ENCODE measurements at regions not wholly inside any gene's neighbourhood (a gene's known extent, or its start where the extent isn't known, plus 50 kb on each side); places are given as distances from the start of the nearest gene placed in this dataset.
"Not testable (repeated sequence)": the region's sequence is repeated elsewhere in the genome, so short reads cannot be mapped to it uniquely, and the experiment has no call there.

DNA sequence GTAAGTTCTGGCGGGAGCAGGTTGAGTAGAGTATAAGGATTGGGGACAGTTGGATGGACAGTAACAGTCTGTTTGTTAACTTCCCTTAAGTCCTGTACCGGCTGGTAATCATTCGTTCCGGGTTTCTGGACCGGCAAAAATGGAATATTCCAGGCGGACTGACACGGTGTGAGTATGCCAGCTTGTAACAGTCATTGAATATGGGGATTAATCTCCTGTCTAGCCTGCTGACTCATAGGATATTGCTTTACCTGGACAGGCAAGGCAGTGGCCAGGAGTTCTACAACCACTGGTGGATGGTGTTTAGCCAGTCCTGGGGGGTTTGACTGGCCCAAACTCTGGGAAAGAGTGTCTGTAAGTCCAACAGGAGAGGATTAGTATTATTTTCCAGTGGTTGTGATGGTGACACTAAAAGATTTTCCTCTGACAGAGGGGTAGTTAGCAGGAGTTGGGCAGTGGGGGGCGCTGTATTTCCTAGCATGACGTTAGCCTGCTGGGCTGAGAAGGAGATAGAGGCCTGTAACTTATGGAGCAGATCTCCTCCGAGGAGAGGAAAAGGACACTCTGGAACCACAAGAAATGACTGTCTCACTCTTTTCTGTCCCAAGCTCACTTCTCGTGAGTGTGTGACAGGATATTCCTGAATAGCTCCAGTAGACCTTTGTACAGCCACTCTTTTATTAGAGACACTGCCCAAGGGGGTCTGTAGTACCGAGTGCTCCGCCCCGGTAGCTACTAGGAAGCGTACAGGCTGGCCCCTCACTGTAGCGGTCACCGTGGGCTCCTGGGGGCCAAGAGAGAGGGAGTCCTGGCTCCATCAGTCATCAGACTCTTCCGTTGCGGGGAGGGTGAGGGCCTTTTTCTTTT, 152.2 kb downstream of the TRIM27 start:
- no peak for DNase-seq

- no peak for DNase-seq
These were observed 151.1 kb downstream of the TRIM27 start for GRCh38 chr6:28772480-28773381.

GRCh38 chr6:28774292-28775051, 149.3 kb downstream of the TRIM27 start:
- no peak for DNase-seq

DNA sequence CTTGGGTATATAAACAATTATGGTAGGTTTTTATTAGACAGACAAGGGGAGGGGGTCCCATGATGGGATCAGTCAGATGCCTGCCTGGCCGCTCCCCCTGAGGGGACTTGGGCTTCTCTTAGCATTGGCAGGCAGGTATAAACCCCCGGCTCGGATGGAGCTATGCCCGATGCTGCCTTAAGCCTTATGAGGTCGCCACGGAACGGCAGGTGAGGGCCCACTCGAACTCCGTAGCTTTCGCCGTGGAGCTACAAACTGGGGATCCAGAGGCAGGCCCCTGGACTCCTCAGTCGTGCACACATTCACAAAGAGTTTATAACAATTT, 148.8 kb downstream of the TRIM27 start:
- no peak for DNase-seq

GRCh38 chr6:28775405-28776129, 148.2 kb downstream of the TRIM27 start:
- DNase-seq: no peak

DNA sequence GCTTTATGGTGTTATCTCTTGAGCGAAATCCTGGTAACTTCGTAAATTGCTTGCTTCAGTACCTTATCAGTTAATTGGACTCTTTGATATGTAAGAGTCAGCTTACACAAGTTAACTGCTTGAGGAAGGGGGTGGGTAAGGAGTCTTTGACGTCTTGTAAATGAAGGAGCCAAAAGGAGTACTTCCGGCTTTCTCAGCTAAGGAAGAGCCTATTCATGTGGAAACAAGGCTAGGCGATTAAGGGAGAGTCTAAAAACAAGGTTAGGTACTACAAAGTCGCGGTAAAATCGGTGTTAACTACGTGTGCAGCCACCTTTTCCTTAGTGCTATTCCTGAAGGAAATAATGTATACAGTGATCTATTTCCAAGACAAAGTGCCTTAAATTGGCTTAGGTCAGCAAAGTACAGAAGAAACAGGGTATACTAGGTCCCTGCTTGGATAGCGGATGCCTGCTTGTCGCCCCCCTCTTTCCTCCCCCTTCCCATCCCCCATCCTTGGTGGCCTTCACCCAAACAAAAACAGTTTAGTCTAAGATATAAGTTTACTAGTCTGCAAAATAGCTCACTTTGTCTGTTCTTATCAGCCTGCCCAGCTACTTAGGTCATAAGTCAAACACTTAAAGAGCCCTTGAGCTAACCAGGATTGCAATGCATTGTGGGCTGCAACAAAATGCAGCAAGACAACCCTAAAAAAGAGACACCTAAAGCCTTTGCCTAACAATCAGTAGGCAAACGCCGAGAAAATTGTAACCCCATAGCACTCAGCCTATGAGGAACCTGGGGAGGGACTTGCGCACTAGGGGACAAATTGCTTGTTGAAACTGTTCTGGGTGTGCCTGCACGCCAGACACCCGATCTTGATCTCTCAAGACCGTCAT, 147.3 kb downstream of the TRIM27 start:
- DNase-seq: no peak

- no peak for DNase-seq
These were observed 146.7 kb downstream of the TRIM27 start for GRCh38 chr6:28777147-28777461.

DNA sequence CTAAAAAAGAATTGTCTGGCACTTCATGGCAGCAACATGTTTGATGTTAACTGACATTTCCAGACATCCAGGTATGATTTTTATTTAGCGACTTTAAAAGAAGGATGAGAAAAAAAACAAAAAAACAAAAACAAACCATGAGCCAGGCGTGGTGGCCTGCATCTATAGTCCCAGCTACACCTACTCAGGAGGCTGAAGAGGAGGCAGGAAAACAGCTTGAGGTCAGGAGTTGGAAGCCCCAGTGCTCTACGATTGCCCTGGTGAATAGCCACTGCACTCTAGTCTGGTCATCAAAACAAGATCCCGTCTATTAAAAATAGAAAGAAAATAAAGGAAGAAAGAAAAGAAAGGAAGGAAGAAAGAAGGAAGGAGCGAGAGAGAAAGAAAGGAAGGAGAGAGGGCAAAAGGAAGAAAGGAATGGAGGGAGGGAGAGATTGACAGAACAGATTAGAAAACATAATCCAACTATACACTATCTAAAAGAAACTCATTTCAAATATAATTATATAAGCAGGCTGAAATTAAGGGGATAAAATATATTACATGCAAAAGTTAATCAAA, 141.6 kb downstream of the TRIM27 start:
- no peak for DNase-seq

DNA sequence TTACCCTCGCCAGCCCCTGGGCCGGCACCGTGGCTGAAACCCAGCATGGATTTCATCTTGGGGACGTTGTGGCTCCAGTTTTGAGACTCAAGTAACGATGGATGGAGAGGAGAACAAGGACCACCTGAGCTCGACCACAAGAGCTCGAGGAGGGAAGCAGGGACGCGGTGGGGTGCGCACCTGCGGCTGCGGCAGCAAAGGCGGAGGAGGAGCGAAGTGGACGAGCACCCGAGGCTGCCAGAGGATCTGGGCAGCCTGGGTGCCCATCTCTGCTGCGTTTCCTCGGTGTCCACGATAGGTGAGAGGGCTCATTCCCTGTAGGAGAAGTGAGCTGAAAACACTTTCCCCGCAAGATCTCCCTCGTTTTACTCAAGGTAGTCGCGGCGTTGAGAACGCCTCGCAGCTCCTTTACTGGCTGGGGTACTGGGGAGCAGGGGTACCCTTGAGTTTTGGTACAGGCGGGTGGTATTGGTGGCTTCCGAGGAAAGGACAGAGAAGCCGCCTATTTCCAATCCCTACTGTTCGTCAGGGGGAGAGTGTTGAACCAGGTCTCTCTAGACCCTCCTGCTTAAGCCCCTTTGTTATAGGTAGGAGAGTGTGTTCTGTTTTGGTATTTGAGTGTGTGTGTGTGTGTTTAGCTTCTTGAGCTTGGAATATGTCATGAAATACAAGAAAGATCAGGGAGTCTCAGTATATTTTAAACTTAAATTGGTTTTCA, 137.7 kb downstream of the TRIM27 start:
- no peak for DNase-seq

GRCh38 chr6:28789553-28790083, 134.2 kb downstream of the TRIM27 start:
- no peak for DNase-seq

GRCh38 chr6:28791002-28791383, 132.8 kb downstream of the TRIM27 start:
- no peak for DNase-seq

DNA sequence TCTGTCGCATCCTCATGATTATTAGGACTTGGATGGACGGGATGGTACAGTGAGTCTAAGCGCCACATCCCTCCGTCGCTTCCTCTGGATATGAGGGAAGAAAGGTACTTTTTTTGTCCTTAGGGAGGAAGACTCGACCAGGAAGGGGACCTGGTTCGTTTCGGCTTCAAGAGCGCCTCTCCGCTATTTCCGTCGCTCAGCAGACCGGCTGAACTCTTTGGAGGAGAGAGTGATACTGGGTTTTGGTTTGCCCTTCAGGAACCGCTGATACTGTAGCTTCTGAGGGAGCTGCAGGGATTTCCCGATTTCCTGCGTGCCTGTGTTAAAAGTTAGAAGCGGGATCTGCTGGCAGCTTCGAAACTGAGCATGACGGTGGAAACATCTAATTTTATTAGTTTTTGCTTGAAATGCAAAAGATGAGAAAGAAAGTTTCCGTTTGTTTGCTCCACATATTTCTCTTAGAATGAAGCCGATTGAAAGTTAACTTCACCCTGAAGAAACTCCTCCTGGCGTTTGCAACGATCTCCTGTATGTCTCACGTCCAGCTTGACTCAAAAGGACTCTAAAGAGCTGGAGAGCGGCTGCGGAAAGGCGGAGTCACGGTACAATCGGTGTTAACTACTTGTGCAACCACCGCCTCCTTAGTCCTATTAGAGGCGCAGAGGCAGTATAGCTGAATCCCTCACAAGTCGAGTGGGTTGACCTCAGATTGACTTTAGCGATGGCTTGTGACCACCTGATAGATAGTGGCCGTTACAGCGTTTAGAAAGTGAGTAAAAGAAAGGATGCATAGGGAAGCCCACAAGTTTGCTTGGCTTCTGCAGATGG, 129.4 kb downstream of the TRIM27 start:
- no peak for DNase-seq

GRCh38 chr6:28800647-28801046, 123.1 kb downstream of the TRIM27 start:
- not testable (repeated sequence) for DNase-seq

- DNase-seq: no peak
These were observed 121.1 kb downstream of the TRIM27 start for GRCh38 chr6:28802417-28803336.

- no peak for DNase-seq
These were observed 120.5 kb downstream of the TRIM27 start for GRCh38 chr6:28803337-28803709.

- no peak for DNase-seq
These were observed 116.0 kb downstream of the TRIM27 start for GRCh38 chr6:28807682-28808280.

DNA sequence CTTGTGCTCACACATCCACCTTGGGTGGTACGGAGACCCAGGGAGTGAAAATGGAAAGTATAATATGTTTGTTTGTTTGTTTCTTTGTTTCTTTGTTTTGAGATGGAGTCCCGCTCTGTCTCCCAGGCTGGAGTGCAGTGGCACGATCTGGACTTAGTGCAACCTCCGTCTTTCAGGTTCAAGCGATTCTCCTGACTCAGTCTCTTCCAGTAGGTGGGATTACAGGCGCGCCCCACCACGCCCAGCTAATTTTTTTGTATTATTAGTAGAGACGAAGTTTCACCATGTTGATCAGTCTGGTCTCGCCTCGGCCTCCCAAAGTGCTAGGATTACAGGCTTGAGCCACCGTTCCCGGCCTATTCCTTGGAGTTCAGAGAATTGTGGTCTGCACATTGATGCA, 115.4 kb downstream of the TRIM27 start:
- no peak for DNase-seq
